Activated naive CD4-positive, alpha-beta T cell treated with anti-CD3 and anti-CD28 coated beads, Interleukin-2, amount 50 U/mL, for 24 hours (primary cell): ENCODE measurements at regions not wholly inside any gene's neighbourhood (a gene's known extent, or its start where the extent isn't known, plus 50 kb on each side); places are given as distances from the start of the nearest gene placed in this dataset.
"Not testable (repeated sequence)": the region's sequence is repeated elsewhere in the genome, so short reads cannot be mapped to it uniquely, and the experiment has no call there.

Experiments
- H3K27ac Mint-ChIP-seq: one replicate; pipeline ENCODE4 v1.8.0; 2021; ENCODE audit warnings: mild to moderate bottlenecking, mixed read lengths
- H3K27me3 Mint-ChIP-seq: one replicate; pipeline ENCODE4 v1.8.0; 2021; ENCODE audit warnings: mixed read lengths
- H3K36me3 Mint-ChIP-seq: one replicate; pipeline ENCODE4 v1.8.0; 2021; ENCODE audit warnings: mixed read lengths
- H3K4me1 Mint-ChIP-seq: one replicate; pipeline ENCODE4 v1.8.0; 2021; ENCODE audit warnings: mixed read lengths
- H3K4me3 Mint-ChIP-seq: one replicate; pipeline ENCODE4 v1.8.0; 2021; ENCODE audit warnings: mild to moderate bottlenecking, mixed read lengths
- H3K9me3 Mint-ChIP-seq: one replicate; pipeline ENCODE4 v1.8.0; 2021; ENCODE audit warnings: mixed read lengths

- H3K4me1 Mint-ChIP-seq, result no peaks in the 10 kb centered on the region
- no peak overlapping the region for H3K4me3 Mint-ChIP-seq
- peaks cover 9% of the 10 kb centered on the region for H3K9me3 Mint-ChIP-seq
- no peaks in the 10 kb centered on the region for H3K36me3 Mint-ChIP-seq
- H3K27ac Mint-ChIP-seq, result no peak overlapping the region
- no peaks in the 10 kb centered on the region for H3K27me3 Mint-ChIP-seq
These were observed 173.5 kb downstream of the ADAM29 start for GRCh38 chr4:175091649-175092048.

GRCh38 chr4:175092114-175092513 is 174.0 kb downstream of the ADAM29 start:
- no peaks in the 10 kb centered on the region for H3K4me1 Mint-ChIP-seq
- H3K27ac Mint-ChIP-seq, result no peak overlapping the region
- no peaks in the 10 kb centered on the region for H3K36me3 Mint-ChIP-seq
- peaks cover 9% of the 10 kb centered on the region for H3K9me3 Mint-ChIP-seq
- no peak overlapping the region for H3K4me3 Mint-ChIP-seq
- no peaks in the 10 kb centered on the region for H3K27me3 Mint-ChIP-seq

GRCh38 chr4:175093055-175093454 is 174.9 kb downstream of the ADAM29 start:
- H3K36me3 Mint-ChIP-seq, H3K4me1 Mint-ChIP-seq, H3K27me3 Mint-ChIP-seq, H3K27ac Mint-ChIP-seq, H3K4me3 Mint-ChIP-seq: not testable (repeated sequence)
- peaks cover 12% of the 10 kb centered on the region for H3K9me3 Mint-ChIP-seq

- peaks cover 2% of the 10 kb centered on the region for H3K36me3 Mint-ChIP-seq
- H3K27ac Mint-ChIP-seq, result no peak overlapping the region
- no peaks in the 10 kb centered on the region for H3K27me3 Mint-ChIP-seq
- H3K4me3 Mint-ChIP-seq, result no peak overlapping the region
- H3K9me3 Mint-ChIP-seq, result peaks cover 13% of the 10 kb centered on the region
- no peaks in the 10 kb centered on the region for H3K4me1 Mint-ChIP-seq
These were observed 185.2 kb downstream of the ADAM29 start for GRCh38 chr4:175103403-175103802.

GRCh38 chr4:175106301-175106700 is 188.1 kb downstream of the ADAM29 start:
- no peak overlapping the region for H3K27ac Mint-ChIP-seq

GRCh38 chr4:175109933-175110332 is 191.8 kb downstream of the ADAM29 start:
- H3K9me3 Mint-ChIP-seq, result peaks cover 56% of the 10 kb centered on the region
- H3K36me3 Mint-ChIP-seq, result peaks cover 6% of the 10 kb centered on the region
- no peak overlapping the region for H3K4me3 Mint-ChIP-seq
- no peaks in the 10 kb centered on the region for H3K27me3 Mint-ChIP-seq
- H3K4me1 Mint-ChIP-seq, result no peaks in the 10 kb centered on the region
- no peak overlapping the region for H3K27ac Mint-ChIP-seq

More at GRCh38 chr4:175106301-175106700, 188.1 kb downstream of the ADAM29 start:
- H3K9me3 Mint-ChIP-seq, result peaks cover 37% of the 10 kb centered on the region
- no peaks in the 10 kb centered on the region for H3K4me1 Mint-ChIP-seq
- peaks cover 6% of the 10 kb centered on the region for H3K36me3 Mint-ChIP-seq
- H3K4me3 Mint-ChIP-seq, result no peak overlapping the region
- no peaks in the 10 kb centered on the region for H3K27me3 Mint-ChIP-seq

- Mint-ChIP-seq H3K4me3 (no peak overlapping the region), H3K36me3 (no peaks in the 10 kb centered on the region), H3K4me1 (no peaks in the 10 kb centered on the region), H3K27ac (no peak overlapping the region), H3K9me3 (peaks cover 31% of the 10 kb centered on the region), H3K27me3 (no peaks in the 10 kb centered on the region)
These were observed 207.4 kb downstream of the ADAM29 start for GRCh38 chr4:175125410-175126068.

- no peak overlapping the region for H3K4me3 Mint-ChIP-seq
- H3K9me3 Mint-ChIP-seq, result peaks cover 24% of the 10 kb centered on the region
- no peaks in the 10 kb centered on the region for H3K4me1 Mint-ChIP-seq
- no peak overlapping the region for H3K27ac Mint-ChIP-seq
- H3K27me3 Mint-ChIP-seq, result no peaks in the 10 kb centered on the region
- H3K36me3 Mint-ChIP-seq, result no peaks in the 10 kb centered on the region
These were observed 209.2 kb downstream of the ADAM29 start for GRCh38 chr4:175127314-175127713.

- H3K27me3 Mint-ChIP-seq, result no peaks in the 10 kb centered on the region
- H3K27ac Mint-ChIP-seq, result no peak overlapping the region
- H3K4me1 Mint-ChIP-seq, result no peaks in the 10 kb centered on the region
- no peaks in the 10 kb centered on the region for H3K36me3 Mint-ChIP-seq
- H3K4me3 Mint-ChIP-seq, result no peak overlapping the region
- peaks cover 6% of the 10 kb centered on the region for H3K9me3 Mint-ChIP-seq
These were observed 211.6 kb downstream of the ADAM29 start for GRCh38 chr4:175129797-175130196.

- Mint-ChIP-seq H3K27ac (no peak overlapping the region), H3K27me3 (no peaks in the 10 kb centered on the region), H3K4me3 (no peak overlapping the region), H3K36me3 (no peaks in the 10 kb centered on the region), H3K4me1 (no peaks in the 10 kb centered on the region), H3K9me3 (peaks cover 4% of the 10 kb centered on the region)
These were observed 221.0 kb downstream of the ADAM29 start for GRCh38 chr4:175139205-175139604.

- Mint-ChIP-seq H3K36me3 (no peaks in the 10 kb centered on the region), H3K4me1 (no peaks in the 10 kb centered on the region), H3K27me3 (no peaks in the 10 kb centered on the region), H3K27ac (no peak overlapping the region), H3K9me3 (peaks cover 11% of the 10 kb centered on the region), H3K4me3 (no peak overlapping the region)
These were observed 225.0 kb downstream of the ADAM29 start for GRCh38 chr4:175143116-175143515.

- Mint-ChIP-seq H3K9me3 (peaks cover 16% of the 10 kb centered on the region), H3K27ac (no peak overlapping the region), H3K4me3 (no peak overlapping the region)
These were observed 228.6 kb downstream of the ADAM29 start for GRCh38 chr4:175146799-175147198.

GRCh38 chr4:175147233-175147632 is 229.1 kb downstream of the ADAM29 start:
- H3K4me3 Mint-ChIP-seq, result no peak overlapping the region
- H3K9me3 Mint-ChIP-seq, result peaks cover 16% of the 10 kb centered on the region
- H3K27me3 Mint-ChIP-seq, result no peaks in the 10 kb centered on the region
- H3K27ac Mint-ChIP-seq, result no peak overlapping the region
- no peaks in the 10 kb centered on the region for H3K36me3 Mint-ChIP-seq
- no peaks in the 10 kb centered on the region for H3K4me1 Mint-ChIP-seq

More at GRCh38 chr4:175146799-175147198, 228.6 kb downstream of the ADAM29 start:
- Mint-ChIP-seq H3K36me3 (no peaks in the 10 kb centered on the region), H3K4me1 (no peaks in the 10 kb centered on the region), H3K27me3 (no peaks in the 10 kb centered on the region)

- Mint-ChIP-seq H3K4me3 (no peak overlapping the region), H3K4me1 (no peaks in the 10 kb centered on the region), H3K27me3 (no peaks in the 10 kb centered on the region), H3K9me3 (peaks cover 3% of the 10 kb centered on the region), H3K27ac (no peak overlapping the region), H3K36me3 (no peaks in the 10 kb centered on the region)
These were observed 247.9 kb downstream of the ADAM29 start for GRCh38 chr4:175166020-175166419.

- Mint-ChIP-seq H3K27ac (no peak overlapping the region), H3K4me1 (no peaks in the 10 kb centered on the region), H3K36me3 (no peaks in the 10 kb centered on the region), H3K4me3 (no peak overlapping the region), H3K27me3 (no peaks in the 10 kb centered on the region), H3K9me3 (peaks cover under 1% of the 10 kb centered on the region)
These were observed 258.6 kb downstream of the ADAM29 start for GRCh38 chr4:175176710-175177109.

- H3K27me3 Mint-ChIP-seq, result no peaks in the 10 kb centered on the region
- H3K36me3 Mint-ChIP-seq, result no peaks in the 10 kb centered on the region
- no peak overlapping the region for H3K4me3 Mint-ChIP-seq
- H3K4me1 Mint-ChIP-seq, result no peaks in the 10 kb centered on the region
- no peaks in the 10 kb centered on the region for H3K9me3 Mint-ChIP-seq
- H3K27ac Mint-ChIP-seq, result no peak overlapping the region
These were observed 272.5 kb downstream of the ADAM29 start for GRCh38 chr4:175190654-175191053.

- H3K27ac Mint-ChIP-seq, result no peak overlapping the region
- no peaks in the 10 kb centered on the region for H3K9me3 Mint-ChIP-seq
- no peak overlapping the region for H3K4me3 Mint-ChIP-seq
- H3K4me1 Mint-ChIP-seq, result no peaks in the 10 kb centered on the region
- no peaks in the 10 kb centered on the region for H3K27me3 Mint-ChIP-seq
- no peaks in the 10 kb centered on the region for H3K36me3 Mint-ChIP-seq
These were observed 279.9 kb downstream of the ADAM29 start for GRCh38 chr4:175198056-175198455.
